NCI-H2196 treated with DMSO at 0.1 percent for 48 hours (cell line): ENCODE measurements at regions not wholly inside any gene's neighbourhood (a gene's known extent, or its start where the extent isn't known, plus 50 kb on each side); places are given as distances from the start of the nearest gene placed in this dataset.
"Not testable (repeated sequence)": the region's sequence is repeated elsewhere in the genome, so short reads cannot be mapped to it uniquely, and the experiment has no call there.

Experiments used
- DNase-seq: peaks from one replicate; lab custom pipeline; 2025; ENCODE audit not compliant: unreplicated experiment; lab: John Stamatoyannopoulos, UW

GRCh38 chr1:220475608-220476007, 52.3 kb upstream of the MARK1 start:
- not testable (repeated sequence) for DNase-seq

GRCh38 chr1:220475141-220475540, 52.8 kb upstream of the MARK1 start:
- not testable (repeated sequence) for DNase-seq

- DNase-seq = no peak
Observed at GRCh38 chr1:220473440-220473839, 54.5 kb upstream of the MARK1 start.

GRCh38 chr1:220462752-220463151, 65.2 kb upstream of the MARK1 start:
- DNase-seq = no peak

- DNase-seq = no peak
Observed at GRCh38 chr1:220458936-220459335, 69.0 kb upstream of the MARK1 start.

- no peak for DNase-seq
Observed at GRCh38 chr1:220457957-220458609, 69.9 kb upstream of the MARK1 start.

- no peak for DNase-seq
Observed at GRCh38 chr1:220455559-220455958, 72.4 kb upstream of the MARK1 start.

GRCh38 chr1:220454155-220454777, 73.7 kb upstream of the MARK1 start:
- DNase-seq = no peak

- no peak for DNase-seq
Observed at GRCh38 chr1:220453371-220453770, 74.6 kb upstream of the MARK1 start.

GRCh38 chr1:220451532-220451931, 76.4 kb upstream of the MARK1 start:
- no peak for DNase-seq

- no peak for DNase-seq
Observed at GRCh38 chr1:220450927-220451326, 77.0 kb upstream of the MARK1 start.

GRCh38 chr1:220448217-220448616, 79.7 kb upstream of the MARK1 start:
- no peak for DNase-seq

- DNase-seq = not testable (repeated sequence)
Observed at GRCh38 chr1:220444586-220444985, 83.3 kb upstream of the MARK1 start.

- DNase-seq = no peak
Observed at GRCh38 chr1:220441211-220441610, 86.7 kb upstream of the MARK1 start.

- no peak for DNase-seq
Observed at GRCh38 chr1:220438741-220439140, 89.2 kb upstream of the MARK1 start.

- DNase-seq = no peak
Observed at GRCh38 chr1:220432408-220432807, 95.5 kb upstream of the MARK1 start.

GRCh38 chr1:220431554-220432239, 96.2 kb upstream of the MARK1 start:
- no peak for DNase-seq

GRCh38 chr1:220430586-220430985, 97.3 kb upstream of the MARK1 start:
- no peak for DNase-seq

GRCh38 chr1:220430059-220430458, 97.9 kb upstream of the MARK1 start:
- DNase-seq = no peak

GRCh38 chr1:220426989-220427388, 100.9 kb upstream of the MARK1 start:
- no peak for DNase-seq

- no peak for DNase-seq
Observed at GRCh38 chr1:220425852-220426251, 102.1 kb upstream of the MARK1 start.

- no peak for DNase-seq
Observed at GRCh38 chr1:220421508-220421907, 106.4 kb upstream of the MARK1 start.
